ENCODE measurements at regions not wholly inside any gene's neighbourhood (a gene's known extent, or its start where the extent isn't known, plus 50 kb on each side); places are given as distances from the start of the nearest gene placed in this dataset.

DNA sequence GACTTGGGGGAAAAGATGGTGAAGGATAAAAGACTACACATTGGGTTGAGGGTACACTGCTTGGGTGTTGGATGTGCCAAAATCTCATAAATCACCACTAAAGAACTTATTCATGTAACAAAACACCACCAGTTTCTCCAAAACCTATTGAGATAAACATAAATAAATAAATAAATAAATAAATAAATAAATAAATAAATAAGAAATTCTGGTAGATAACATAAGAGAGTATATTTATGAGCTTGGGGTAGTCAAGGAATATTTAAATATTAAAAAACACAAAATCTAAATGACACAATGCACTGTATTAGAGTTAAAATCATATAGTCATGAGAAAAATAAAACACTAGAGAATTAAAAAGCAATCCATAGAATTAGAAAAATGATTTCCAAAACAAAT is 333.5 kb upstream of the NRG3 start:
- H3K27me3 Mint-ChIP-seq (ENCODE audit: unreplicated experiment): no peaks in the 10 kb centered on the region
- no peak for TF ChIP-seq CTCF (IDR thresholded peaks at IDR 0.05; ENCODE audit: unreplicated experiment)
- H3K27ac Mint-ChIP-seq (ENCODE audit: unreplicated experiment): no peak overlapping the region
- no peaks in the 10 kb centered on the region for H3K36me3 Mint-ChIP-seq (ENCODE audit: low read depth, unreplicated experiment)
- no peaks in the 10 kb centered on the region for H3K9me3 Mint-ChIP-seq (ENCODE audit: unreplicated experiment)
- DNase-seq (ENCODE audit: low spot score): no peak
- no peak overlapping the region for H3K4me3 Mint-ChIP-seq (ENCODE audit: unreplicated experiment)
- H3K4me1 Mint-ChIP-seq (ENCODE audit: unreplicated experiment): no peaks in the 10 kb centered on the region

- no peaks in the 10 kb centered on the region for H3K36me3 Mint-ChIP-seq (ENCODE audit: low read depth, unreplicated experiment)
- no peak overlapping the region for H3K4me3 Mint-ChIP-seq (ENCODE audit: unreplicated experiment)
- no peak for TF ChIP-seq CTCF (IDR thresholded peaks at IDR 0.05; ENCODE audit: unreplicated experiment)
- no peaks in the 10 kb centered on the region for H3K4me1 Mint-ChIP-seq (ENCODE audit: unreplicated experiment)
- no peak for DNase-seq (ENCODE audit: low spot score)
- no peak overlapping the region for H3K27ac Mint-ChIP-seq (ENCODE audit: unreplicated experiment)
- no peaks in the 10 kb centered on the region for H3K9me3 Mint-ChIP-seq (ENCODE audit: unreplicated experiment)
- H3K27me3 Mint-ChIP-seq (ENCODE audit: unreplicated experiment): no peaks in the 10 kb centered on the region
These were observed 328.8 kb upstream of the NRG3 start for GRCh38 chr10:81546243-81546642.

- Mint-ChIP-seq H3K36me3 (ENCODE audit: low read depth, unreplicated experiment) (no peaks in the 10 kb centered on the region), H3K27ac (ENCODE audit: unreplicated experiment) (no peak overlapping the region), H3K27me3 (ENCODE audit: unreplicated experiment) (no peaks in the 10 kb centered on the region), H3K4me3 (ENCODE audit: unreplicated experiment) (no peak overlapping the region), H3K9me3 (ENCODE audit: unreplicated experiment) (no peaks in the 10 kb centered on the region), H3K4me1 (ENCODE audit: unreplicated experiment) (no peaks in the 10 kb centered on the region)
- TF ChIP-seq CTCF (IDR thresholded peaks at IDR 0.05; ENCODE audit: unreplicated experiment): no peak
- DNase-seq (ENCODE audit: low spot score): no peak
These were observed 326.8 kb upstream of the NRG3 start for GRCh38 chr10:81548160-81548559.

- Mint-ChIP-seq H3K4me3 (ENCODE audit: unreplicated experiment) (no peak overlapping the region), H3K27me3 (ENCODE audit: unreplicated experiment) (peaks cover 4% of the 10 kb centered on the region), H3K36me3 (ENCODE audit: low read depth, unreplicated experiment) (no peaks in the 10 kb centered on the region), H3K4me1 (ENCODE audit: unreplicated experiment) (peaks cover 2% of the 10 kb centered on the region), H3K27ac (ENCODE audit: unreplicated experiment) (no peak overlapping the region), H3K9me3 (ENCODE audit: unreplicated experiment) (no peaks in the 10 kb centered on the region)
- DNase-seq (ENCODE audit: low spot score): no peak
- no peak for TF ChIP-seq CTCF (IDR thresholded peaks at IDR 0.05; ENCODE audit: unreplicated experiment)
These were observed 310.9 kb upstream of the NRG3 start for GRCh38 chr10:81564143-81564542.

- Mint-ChIP-seq H3K9me3 (ENCODE audit: unreplicated experiment) (no peaks in the 10 kb centered on the region), H3K4me1 (ENCODE audit: unreplicated experiment) (no peaks in the 10 kb centered on the region), H3K36me3 (ENCODE audit: low read depth, unreplicated experiment) (no peaks in the 10 kb centered on the region), H3K27ac (ENCODE audit: unreplicated experiment) (no peak overlapping the region), H3K27me3 (ENCODE audit: unreplicated experiment) (peaks cover 2% of the 10 kb centered on the region), H3K4me3 (ENCODE audit: unreplicated experiment) (no peak overlapping the region)
- TF ChIP-seq CTCF (IDR thresholded peaks at IDR 0.05; ENCODE audit: unreplicated experiment): no peak
- no peak for DNase-seq (ENCODE audit: low spot score)
These were observed 305.5 kb upstream of the NRG3 start for GRCh38 chr10:81569488-81569887.
